Smooth muscle cell of the brain vasculature (primary cell): ENCODE measurements at regions not wholly inside any gene's neighbourhood (a gene's known extent, or its start where the extent isn't known, plus 50 kb on each side); places are given as distances from the start of the nearest gene placed in this dataset.

Experiments
- DNase-seq: peaks from one replicate; pipeline ENCODE4 v3.0.0-alpha.2; 2012; ENCODE audit warnings: low read depth, low spot score

DNA sequence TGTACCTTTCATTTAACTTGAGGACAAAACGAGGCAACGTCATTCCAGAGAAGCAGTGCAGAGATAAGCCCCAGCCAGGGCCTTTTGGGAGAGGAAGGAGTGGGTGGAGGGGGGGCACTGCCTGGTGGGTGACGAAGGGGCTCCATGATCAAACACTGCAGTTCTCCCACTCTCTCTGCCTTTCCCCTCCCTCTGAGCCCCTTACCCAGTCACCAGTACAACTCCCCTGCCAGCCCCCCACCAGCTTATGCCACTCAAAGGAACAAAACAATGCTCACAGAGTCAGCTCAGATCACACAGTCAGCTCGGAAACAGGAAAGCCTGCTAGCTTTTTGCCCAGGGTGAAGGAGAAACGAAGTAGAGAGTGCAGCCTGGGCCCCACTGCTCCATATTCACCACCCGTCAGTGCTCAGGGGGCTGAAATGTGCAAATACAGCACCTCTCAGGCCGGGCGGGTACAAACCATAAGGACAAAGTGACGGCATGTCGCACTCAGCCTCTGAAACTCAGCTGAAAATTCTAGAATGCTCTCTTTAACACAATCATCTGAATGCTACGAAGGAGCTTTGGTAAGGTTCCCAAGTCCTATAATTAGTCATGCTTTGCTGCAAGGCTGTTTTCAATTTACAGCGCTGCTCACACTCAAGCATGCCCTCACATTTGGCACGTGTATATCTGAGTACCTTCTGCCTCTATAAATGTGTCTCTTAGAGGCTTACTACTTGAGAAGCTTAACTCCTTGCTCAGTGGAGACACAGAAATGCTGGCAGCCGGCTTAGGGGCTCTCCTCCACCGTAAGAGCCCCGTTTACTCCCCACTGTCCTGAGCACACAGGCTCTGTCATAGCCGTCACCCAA is 65.8 kb upstream of the RAB4A start:
- no peak for DNase-seq

DNA sequence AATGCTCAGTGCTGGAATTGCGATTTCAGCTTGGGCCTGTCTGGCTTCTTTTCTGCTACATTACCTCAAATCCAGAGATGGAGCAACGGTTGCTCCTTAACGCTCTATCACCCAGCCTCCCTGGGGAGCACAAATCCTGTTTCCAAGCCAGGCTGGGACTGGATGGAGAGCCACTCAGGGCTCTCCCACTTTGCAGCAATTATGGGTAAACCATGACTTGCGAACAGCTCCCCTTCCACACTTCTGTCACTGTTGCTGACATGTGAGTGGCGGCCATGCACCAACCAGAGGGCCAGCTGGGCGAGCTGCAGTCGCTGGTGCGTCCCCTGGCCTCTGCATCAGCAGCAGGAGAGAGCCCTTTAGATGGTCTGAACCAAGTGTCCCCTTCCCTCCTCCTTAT is 65.1 kb upstream of the RAB4A start:
- DNase-seq: no peak

DNA sequence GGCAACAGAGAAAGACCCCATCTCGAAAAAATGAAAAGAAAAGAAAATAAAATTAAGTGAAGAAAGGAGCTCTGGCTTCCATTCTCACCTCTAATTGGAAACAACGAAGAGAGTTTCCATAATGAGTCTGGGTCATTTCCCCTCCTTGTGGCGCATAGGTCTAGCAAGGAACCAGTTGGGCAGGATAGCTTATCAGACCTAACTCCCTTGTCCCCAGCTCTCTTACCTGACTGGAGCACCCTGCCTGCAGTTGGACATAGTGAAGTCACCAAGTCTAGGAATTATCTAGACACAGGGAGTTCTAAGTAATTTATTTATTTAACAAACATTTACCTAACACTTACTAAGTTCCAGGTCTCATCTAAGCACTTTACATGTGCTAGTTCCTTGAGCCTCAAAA is 63.0 kb upstream of the RAB4A start:
- no peak for DNase-seq

DNA sequence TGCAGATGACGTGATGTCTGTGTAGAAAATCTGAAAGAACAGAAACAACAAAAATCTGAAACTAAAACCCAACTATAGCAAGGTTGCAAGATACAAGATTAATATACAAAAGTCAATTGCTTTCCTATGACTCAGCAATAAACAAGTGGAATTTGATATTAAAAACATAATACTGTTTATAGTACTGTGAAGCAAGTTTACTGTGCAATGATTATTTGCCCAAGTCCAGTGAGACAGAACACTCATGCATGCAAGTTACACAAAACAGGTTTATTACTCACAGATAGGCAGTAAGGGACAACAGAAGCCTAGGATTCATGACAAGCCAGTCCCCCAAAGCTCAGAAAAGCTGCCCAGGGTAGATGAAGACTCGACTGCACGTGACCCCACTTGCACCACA is 62.4 kb upstream of the RAB4A start:
- DNase-seq: no peak

DNA sequence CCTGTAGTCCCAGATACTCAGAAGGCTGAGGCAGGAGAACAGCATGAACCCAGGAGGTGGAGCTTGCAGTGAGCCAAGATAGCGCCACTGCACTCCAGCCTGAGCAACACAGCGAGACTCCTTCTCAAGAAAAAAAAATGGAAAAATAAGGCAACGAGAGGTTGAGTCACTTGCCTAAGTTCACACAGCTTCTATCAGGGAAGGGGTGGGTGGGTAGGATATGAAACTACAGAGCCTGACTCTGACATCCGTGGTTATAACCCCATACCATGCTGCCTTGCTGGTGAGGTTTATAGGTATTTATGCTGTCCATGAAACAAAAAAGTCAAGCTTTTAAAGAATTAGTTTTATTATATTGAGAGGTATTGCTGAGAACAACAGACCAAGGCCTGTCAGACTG is 61.5 kb upstream of the RAB4A start:
- no peak for DNase-seq

DNA sequence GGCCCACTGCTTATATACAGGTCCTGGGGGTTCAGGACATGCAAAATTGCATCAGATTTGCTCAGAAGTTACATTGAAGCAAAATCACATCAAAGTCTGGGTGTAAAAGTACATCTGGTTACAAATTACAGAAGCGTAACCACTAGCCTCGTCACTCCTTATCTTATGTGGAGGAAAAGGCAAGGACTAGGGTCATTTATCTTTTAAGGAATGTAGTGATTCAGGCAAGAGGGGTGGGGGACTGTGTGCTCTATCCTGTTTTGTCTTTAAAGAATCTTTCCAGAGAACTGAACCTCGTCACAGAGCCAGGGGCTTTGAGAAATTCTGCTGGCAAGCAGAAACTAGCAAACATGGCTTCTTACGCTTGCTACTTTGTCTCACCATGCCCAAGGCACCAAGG is 61.1 kb upstream of the RAB4A start:
- DNase-seq: no peak

DNA sequence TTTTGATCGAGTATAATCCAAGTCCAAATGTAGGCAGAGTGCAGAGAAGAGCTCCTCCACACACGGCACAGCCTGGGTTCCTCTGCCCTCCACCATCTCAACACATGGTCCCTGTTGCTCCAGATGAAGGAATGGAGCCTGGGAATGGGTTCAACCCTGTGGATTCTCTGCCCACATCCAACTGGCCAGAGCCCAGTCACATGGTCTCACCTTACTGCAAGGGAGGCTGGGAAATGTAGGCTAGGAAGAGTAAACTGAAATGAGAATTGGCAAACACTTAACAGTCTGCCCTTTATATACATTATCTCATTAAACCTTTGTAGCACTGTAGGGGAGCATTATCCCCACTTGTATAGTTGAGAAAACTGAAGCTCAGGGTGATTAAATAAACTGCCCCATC is 60.1 kb upstream of the RAB4A start:
- DNase-seq: no peak

DNA sequence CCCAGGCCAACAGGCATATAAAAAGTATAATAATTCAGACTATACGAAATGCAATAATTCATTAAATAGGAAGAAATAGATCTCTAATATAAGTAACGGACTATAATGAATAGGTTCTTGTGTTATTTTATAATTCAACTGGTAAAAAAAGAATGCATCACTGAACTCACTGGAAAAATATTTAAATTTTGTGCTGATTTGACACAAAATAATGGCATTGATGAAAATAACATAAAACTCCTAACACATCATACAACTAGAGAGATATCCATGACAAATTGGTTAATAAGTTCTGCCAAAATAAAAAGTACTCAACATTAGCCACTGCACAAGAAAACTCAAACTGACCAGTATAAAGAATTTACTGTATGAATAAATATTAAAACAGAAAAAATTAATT is 57.1 kb upstream of the RAB4A start:
- no peak for DNase-seq

DNA sequence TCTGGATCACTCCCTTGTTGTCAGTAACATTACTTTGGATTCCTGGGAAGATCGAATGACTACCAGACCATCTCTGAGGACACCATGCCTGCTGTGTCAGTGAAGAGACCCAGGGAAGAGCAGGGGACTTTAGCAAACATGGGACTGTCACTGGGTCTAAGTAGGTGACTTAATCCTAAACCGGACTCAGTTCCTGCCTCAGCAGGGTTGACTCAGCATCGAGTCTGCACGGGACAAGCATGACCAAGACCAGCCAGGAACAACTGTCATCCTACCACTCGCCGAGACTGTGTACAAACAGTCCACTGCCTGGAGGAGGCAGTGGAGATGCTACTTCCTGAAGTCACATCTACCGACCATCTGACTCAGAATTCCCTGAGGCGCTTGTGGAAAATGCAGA is 53.2 kb upstream of the RAB4A start:
- no peak for DNase-seq

DNA sequence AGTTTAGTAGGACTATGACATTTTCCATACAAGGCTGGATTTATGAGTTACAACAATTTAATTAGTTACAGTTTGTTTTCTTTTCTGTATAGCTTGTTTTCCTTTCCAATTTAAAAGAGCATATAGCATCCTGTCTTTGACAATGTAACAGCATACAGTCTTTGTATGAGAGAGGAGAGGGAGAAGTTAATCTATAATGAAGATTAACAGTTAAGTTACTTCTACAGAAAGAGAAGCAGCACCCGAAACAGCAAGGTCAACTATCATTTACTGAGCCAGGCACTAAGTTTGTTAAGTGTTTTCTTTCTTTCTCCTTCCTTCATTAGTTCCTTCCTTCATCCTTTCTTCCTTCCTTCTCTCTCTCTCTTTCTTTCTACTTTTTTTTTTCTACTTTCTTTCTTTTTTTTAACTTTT is 52.3 kb upstream of the RAB4A start:
- no peak for DNase-seq

DNA sequence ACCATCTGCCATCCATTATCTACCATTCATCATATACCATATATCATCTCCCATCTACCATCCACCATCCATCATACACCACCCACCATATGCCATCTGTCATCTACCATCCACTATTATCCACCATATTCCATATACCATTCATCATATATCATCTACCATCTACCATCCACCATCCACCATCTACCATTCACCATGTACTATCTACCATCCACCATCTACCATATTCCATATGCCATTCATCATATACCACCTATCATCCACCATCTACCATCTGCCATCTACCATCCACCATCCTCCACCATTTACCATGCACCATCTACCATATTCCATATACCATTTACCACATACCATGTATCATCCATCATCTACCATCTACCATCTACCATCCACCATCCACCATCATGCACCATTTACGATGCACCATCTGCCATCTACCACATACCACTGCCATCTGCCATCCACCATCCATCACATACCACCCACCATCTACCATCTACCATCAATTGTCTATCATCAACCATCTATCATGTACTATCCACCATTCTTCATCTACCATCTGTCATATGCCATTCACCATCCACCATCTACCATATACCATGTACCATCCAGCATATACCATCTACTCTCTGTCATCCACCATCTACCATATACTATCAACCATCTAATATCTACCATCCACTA is 50.6 kb upstream of the RAB4A start:
- DNase-seq: no peak

DNA sequence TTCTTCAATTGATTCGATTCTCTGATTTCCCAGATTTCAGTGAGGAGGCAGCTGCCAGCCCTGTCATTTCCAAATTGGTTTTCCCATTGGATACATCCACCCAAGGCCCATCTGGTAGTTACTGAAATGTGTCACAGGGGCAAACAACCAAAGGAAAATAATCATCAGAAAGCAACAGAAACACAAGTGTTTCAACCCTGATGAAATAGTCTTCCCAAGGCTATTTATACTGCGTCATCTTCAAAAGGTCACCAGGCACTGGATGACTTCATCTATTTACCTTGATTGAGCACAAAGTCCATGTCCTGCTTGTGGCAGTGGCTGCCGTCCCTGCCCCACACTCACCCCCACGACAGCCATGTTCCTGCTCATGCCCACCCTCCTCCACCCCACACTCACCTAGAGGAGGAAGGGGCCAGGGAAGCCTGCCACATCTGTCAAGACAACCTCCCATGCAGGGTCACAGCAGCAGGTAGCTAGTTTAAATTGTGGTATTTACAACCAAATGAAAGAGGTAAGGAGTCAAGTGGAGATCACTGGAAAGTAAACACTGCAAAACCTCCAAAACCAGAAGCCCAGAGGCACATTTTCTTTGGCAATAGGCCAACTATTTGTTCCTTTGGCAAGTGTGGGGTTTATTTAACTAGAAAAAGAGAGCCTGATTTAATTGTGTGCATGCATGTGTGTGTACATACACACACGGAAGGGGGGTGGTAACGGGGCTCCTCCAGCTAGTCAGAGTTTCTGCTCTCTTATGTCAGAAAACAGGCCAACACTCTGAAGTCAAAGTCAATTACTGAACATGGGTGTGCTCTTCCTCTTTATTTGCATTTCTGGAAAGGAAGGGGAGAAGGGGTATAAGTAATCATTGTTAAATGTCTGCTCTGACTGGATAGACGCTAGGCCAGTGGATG is 49.5 kb upstream of the RAB4A start:
- peak; percentile 21 for DNase-seq
